Fibroblast of lung (primary cell): ENCODE measurements at regions not wholly inside any gene's neighbourhood (a gene's known extent, or its start where the extent isn't known, plus 50 kb on each side); places are given as distances from the start of the nearest gene placed in this dataset.

Source experiments
- EZH2 ChIP-seq: IDR thresholded peaks from 2 replicates; pipeline ENCODE4 v1.5.1; 2012; ENCODE audit warnings: low read length, control low read depth, mild to moderate bottlenecking; ENCODE audit errors: missing control alignments
- TF ChIP-seq, protein P1 (sequence below), 2 donors: IDR thresholded peaks in 1 of 2; conservative IDR thresholded peaks in 1 of 2; 1 replicate in 1 of 2; 2 replicates in 1 of 2; pipeline ENCODE4 v1.5.1; 2011 to 2012; ENCODE audit warnings: low read length in 2 of 2, control low read depth in 1 of 2, inconsistent platforms in 1 of 2, low read depth in 1 of 2, mild to moderate bottlenecking in 1 of 2

DNA sequence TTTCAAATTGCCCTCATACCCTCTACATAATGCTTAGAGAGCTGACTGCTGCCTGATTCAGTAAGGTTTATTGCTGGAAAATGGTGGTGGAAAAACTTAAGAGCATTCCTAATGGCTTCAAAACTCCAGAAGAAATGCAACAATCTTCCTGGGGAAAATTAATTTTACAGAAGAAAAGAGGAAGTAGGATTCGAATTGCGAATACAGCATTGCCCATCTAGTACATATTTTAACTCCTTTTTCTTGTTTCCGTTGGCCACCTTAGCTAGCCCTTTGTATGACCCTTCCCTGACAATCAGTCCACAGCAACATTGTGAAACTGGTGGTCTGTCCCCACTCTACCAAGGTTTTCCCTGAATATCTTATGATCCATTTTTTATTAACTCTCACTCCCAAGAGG, 224.7 kb downstream of the MTX2 start:
- TF ChIP-seq, protein P1, sequence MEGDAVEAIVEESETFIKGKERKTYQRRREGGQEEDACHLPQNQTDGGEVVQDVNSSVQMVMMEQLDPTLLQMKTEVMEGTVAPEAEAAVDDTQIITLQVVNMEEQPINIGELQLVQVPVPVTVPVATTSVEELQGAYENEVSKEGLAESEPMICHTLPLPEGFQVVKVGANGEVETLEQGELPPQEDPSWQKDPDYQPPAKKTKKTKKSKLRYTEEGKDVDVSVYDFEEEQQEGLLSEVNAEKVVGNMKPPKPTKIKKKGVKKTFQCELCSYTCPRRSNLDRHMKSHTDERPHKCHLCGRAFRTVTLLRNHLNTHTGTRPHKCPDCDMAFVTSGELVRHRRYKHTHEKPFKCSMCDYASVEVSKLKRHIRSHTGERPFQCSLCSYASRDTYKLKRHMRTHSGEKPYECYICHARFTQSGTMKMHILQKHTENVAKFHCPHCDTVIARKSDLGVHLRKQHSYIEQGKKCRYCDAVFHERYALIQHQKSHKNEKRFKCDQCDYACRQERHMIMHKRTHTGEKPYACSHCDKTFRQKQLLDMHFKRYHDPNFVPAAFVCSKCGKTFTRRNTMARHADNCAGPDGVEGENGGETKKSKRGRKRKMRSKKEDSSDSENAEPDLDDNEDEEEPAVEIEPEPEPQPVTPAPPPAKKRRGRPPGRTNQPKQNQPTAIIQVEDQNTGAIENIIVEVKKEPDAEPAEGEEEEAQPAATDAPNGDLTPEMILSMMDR (conservative IDR thresholded peaks at IDR 0.05 in 1 of 2, IDR thresholded peaks at IDR 0.05 in 1 of 2; ENCODE audit: low read depth in 1 of 2, low read length in 2 of 2), result no peak
- TF ChIP-seq EZH2, result no peak
